ENCODE measurements at regions not wholly inside any gene's neighbourhood (a gene's known extent, or its start where the extent isn't known, plus 50 kb on each side); places are given as distances from the start of the nearest gene placed in this dataset.
"Not testable (repeated sequence)": the region's sequence is repeated elsewhere in the genome, so short reads cannot be mapped to it uniquely, and the experiment has no call there.

GRCh38 chr1:79197421-79197820, 190.9 kb upstream of the ADGRL4 start:
- DNase-seq: no peak

DNA sequence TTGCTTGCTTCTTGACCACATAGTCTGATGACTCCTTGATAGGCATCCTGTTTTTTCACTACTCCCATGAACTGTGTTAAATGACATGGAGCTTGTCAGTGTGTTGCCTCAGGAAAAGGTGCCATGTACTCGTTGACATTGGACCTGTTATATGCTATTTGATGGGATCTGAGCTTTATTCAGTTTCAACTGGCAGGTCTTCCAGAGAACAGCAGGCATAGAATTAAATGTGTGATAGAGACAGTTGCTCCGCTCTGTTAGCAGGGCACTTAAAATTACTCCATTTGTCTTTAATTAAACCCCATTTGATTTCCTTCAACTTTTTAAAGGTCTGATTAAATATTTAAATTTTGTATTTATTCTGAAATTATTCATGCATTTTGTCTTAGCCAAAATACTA, 189.7 kb upstream of the ADGRL4 start:
- no peak for DNase-seq

- DNase-seq: peak; percentile 94
Observed at GRCh38 chr1:79193211-79194079, 186.9 kb upstream of the ADGRL4 start.

DNA sequence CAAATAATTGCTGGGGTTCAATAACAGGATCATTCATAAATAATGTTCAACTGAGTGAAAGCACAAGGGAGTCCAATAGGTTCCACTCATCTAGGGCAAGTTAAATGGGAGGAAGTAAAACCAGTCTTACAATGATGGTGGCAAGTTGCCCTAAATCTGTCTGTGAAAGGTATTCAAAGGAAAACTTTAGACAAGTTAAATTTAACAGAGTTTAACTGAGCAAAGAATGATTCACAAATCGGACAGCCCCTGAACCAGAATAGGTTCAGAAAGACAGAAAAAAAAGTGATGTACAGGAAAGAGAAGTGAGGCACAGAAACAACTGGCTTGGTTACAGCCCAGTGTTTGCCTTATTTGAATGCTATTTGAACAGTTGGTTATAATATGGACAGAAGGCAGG, 183.5 kb upstream of the ADGRL4 start:
- DNase-seq: no peak

DNA sequence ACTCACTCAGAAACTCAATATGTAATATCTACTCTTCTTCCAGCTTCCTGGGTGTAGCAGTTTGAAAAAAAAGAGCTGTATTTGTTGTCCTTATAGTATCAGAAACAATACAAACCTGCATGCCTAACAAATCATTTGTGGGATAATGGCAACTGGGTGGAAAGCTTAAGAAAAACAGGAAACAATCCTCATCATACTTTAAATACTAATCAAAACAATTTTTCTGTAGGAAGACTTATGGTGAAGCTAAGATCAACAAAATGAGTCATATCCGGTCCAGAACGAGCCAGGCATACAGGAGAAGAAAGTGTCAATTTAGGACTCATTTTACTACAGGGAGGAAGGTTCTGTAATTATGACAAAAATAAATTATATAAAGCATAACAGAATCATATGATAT, 181.8 kb upstream of the ADGRL4 start:
- peak; percentile 20 for DNase-seq

DNA sequence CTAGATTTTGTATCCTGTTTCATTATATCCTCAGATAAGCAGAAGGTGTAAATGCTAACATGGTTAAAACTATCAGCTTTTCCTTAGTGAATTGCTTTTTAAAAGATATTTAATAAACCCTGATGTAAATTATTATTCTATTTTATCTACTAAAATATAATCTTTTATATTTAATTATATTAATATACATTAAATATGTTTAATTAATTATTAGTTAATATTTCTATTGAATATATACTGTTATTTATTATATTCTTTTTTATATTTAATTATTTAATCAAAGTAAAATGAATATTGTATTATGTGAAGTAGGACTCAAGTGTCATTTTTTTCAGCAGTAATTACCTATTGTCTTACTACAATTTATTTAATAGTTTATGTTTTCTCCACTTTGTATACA, 179.7 kb upstream of the ADGRL4 start:
- no peak for DNase-seq

GRCh38 chr1:79177844-79178243, 171.3 kb upstream of the ADGRL4 start:
- no peak for DNase-seq

- no peak for DNase-seq
Observed at GRCh38 chr1:79161077-79161476, 154.5 kb upstream of the ADGRL4 start.

DNA sequence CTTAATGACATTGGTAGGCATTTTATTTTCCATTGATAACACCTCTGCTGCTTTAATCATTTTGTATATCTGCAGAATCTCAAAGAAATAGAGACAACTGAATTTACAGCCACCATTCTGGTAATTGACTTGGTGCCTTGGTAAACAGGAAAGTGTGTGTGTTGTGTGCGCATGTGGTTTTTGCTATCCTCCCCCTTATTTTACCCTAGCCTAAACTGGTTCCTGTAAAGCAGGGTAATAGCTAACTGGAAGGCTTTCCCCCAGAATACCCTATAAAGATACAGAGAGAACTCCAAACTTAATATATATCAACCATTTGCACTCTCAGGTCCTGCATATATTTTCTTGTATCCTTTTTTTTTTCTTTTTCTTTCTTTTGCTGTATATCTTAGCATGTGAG, 149.5 kb upstream of the ADGRL4 start:
- no peak for DNase-seq

DNA sequence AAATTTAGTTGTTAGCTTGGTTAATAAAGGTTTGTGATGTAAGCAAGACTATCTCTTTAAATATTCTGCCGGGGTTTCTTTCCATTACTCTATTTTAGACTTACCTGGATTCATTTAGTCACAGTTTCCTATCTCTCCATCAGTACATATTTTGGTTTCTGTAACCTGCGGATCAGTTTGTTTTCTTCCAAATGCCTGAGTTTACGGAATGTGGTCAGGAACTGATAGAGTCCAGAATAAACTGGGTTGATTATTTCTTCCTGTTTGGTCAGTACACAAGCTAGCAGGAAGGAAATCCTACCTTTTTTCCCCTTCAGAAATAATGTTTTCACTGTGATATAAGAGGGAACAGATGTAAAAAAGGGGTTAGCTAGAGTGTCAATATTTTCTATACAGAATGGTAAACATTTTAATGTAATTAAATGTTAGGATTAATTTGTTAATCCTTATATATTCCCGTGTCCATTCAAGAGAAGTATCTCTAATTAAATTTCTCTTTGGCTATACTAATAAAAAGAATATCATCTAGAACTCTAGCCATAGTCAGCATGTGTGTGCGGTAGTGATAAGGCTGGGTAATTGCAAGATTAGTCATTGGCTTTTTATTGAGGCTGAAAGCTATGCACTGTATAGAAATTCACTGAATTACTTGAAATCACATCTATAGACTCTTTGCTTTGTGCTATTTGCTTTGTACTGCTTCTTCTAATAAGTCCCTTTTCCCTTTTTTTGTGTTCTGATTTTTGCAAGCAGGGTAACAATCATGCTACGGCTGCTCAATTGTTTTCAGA, 144.7 kb upstream of the ADGRL4 start:
- DNase-seq: no peak

DNA sequence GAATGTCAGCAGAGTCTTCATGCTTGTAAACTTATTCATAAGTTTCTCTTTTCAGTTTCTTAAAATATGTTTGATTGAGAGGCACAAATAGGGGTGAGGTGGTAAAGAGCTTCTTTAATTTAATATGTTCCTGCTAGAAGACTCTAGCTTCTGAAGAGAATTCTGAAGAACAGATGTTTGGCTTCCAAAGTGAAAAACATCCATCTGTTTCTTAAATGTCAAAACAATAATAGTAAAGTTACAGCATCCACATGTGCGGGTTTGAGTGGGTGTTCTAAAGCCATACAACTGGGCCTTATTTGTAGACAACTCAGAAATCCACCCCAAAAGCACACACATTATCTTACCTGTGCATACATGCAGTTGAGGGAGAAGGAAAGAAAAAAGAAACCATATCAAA, 144.0 kb upstream of the ADGRL4 start:
- DNase-seq: no peak

- not testable (repeated sequence) for DNase-seq
Observed at GRCh38 chr1:79138227-79138626, 131.7 kb upstream of the ADGRL4 start.

DNA sequence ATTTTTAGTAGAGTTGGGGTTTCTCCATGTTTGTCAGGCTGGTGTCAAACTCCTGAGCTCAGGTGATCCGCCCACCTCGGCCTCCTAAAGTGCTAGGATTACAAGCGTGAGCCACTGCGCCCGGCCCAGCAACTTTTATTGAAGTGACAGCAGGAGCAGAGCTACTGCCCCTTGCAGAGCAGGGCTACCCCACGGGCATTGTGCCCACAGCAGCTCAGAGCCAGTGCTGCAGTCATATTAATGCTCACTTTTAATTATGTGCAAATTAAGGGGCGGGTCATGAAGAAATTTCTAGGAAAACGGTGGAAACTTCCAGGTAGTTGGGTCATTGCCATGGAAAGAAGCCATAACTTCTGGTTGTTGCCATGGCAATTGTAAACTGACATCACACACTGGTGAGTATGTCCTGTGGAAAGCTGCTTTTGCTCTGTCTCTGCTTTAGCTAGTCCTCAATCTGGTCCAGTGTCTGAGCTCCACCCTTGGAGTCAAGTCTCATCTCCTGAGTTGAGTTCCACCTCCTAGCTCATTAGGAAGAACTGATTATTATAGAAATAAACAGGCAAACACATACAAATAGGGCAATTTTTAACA, 127.3 kb upstream of the ADGRL4 start:
- no peak for DNase-seq

DNA sequence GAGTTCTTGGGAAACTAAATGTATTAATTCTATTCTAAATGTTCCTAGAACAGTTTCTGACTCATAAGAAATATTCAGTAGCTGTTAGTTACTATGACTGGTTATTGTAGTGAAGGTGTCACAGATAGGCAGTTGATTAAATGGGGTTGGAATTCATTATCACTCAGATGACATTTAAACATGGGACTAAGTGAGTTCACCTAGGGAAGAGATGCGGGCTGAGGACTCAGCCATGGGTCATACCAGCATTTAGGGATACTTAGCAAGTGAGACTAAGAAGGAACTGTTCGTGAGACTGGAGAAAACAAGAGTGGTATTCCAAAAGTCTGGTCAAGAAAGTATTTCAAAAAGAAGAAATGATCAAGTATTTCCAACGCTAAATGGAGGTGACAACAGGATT, 125.1 kb upstream of the ADGRL4 start:
- DNase-seq: no peak

DNA sequence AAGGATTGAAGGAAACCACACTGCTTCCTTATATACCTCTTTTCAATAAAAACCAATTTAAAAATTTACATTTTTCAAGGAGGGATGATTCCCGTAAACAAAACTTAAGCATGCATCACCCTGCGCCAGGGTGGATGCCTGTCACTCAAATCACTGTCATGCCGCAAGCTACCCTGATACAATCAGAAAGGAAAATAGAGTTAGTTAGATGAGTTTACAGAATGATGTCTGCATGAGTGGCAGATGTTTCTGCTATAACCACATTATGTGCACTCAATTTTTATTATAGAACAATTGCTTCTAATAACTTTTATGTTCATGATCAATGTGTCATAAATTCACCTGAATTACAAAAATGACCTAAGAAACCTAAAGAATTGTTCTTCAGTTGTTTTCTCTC, 123.4 kb upstream of the ADGRL4 start:
- no peak for DNase-seq

GRCh38 chr1:79128722-79129121, 122.2 kb upstream of the ADGRL4 start:
- DNase-seq: peak; percentile 5

GRCh38 chr1:79124756-79125155, 118.2 kb upstream of the ADGRL4 start:
- DNase-seq: no peak

DNA sequence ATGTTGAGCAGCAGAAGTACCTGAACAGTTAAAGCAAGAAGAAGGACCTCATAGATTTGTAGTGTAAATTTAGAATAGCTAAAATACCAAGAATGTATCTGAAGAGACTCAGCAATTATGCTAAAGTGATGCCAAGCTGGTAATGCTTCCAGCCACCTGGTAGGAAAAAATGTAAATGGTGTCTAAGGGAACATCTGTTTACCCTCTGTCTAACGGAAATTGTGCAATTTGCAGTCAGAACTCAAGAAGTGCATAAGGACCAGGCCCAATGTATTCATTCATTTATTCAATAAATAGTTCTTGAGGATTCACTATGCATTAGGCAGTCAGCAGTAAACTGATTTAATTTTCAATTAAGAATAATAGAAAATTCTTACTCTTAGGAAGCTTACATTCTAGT, 116.0 kb upstream of the ADGRL4 start:
- DNase-seq: no peak

DNA sequence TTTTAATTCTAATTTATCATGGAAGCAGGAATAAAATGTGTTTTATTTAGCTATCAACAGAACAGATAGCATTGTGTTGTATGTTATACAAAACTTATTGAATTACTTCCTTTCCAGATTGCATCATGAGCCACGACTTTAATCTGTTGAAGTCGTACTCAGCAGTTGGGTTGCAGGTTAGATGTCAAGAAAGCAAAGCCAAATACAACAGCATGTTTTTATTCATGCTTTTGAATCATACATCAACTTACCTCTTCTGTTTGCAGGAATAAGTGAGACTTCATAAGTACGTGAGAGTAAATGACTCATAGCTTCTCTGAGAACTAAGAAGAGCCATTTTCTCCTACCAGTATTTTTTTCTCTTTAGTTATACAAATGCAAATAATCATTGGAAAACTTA, 110.8 kb upstream of the ADGRL4 start:
- no peak for DNase-seq

- no peak for DNase-seq
Observed at GRCh38 chr1:79113836-79114235, 107.3 kb upstream of the ADGRL4 start.

GRCh38 chr1:79110749-79111148, 104.2 kb upstream of the ADGRL4 start:
- no peak for DNase-seq

- no peak for DNase-seq
Observed at GRCh38 chr1:79109445-79109844, 102.9 kb upstream of the ADGRL4 start.

- no peak for DNase-seq
Observed at GRCh38 chr1:79105500-79105899, 99.0 kb upstream of the ADGRL4 start.

- no peak for DNase-seq
Observed at GRCh38 chr1:79104617-79105016, 98.1 kb upstream of the ADGRL4 start.

Data from NCI-H510A treated with DMSO at 0.1 percent for 48 hours (cell line).